ENCODE measurements at regions not wholly inside any gene's neighbourhood (a gene's known extent, or its start where the extent isn't known, plus 50 kb on each side); places are given as distances from the start of the nearest gene placed in this dataset.

GRCh38 chr2:120461546-120462537, 115.9 kb downstream of the INHBB start:
- DNase-seq = no peak

GRCh38 chr2:120463527-120463926, 117.6 kb downstream of the INHBB start:
- peak; percentile 44 for DNase-seq

GRCh38 chr2:120463996-120464395, 118.1 kb downstream of the INHBB start:
- no peak for DNase-seq

- DNase-seq = no peak
Measured at GRCh38 chr2:120464448-120464931, 118.6 kb downstream of the INHBB start.

GRCh38 chr2:120465012-120465700, 119.2 kb downstream of the INHBB start:
- DNase-seq = no peak

GRCh38 chr2:120465701-120465988, 119.7 kb downstream of the INHBB start:
- no peak for DNase-seq

- DNase-seq = peak; percentile 96
Measured at GRCh38 chr2:120465989-120466703, 120.2 kb downstream of the INHBB start.

GRCh38 chr2:120466704-120467054, 120.7 kb downstream of the INHBB start:
- DNase-seq = peak; percentile 72

GRCh38 chr2:120468136-120468535, 122.2 kb downstream of the INHBB start:
- no peak for DNase-seq

GRCh38 chr2:120469426-120469825, 123.5 kb downstream of the INHBB start:
- DNase-seq = no peak

- DNase-seq = peak; percentile 94
Measured at GRCh38 chr2:120470041-120470965, 124.4 kb downstream of the INHBB start.

- DNase-seq = peak; percentile 15
Measured at GRCh38 chr2:120471166-120471565, 125.2 kb downstream of the INHBB start.

- no peak for DNase-seq
Measured at GRCh38 chr2:120472031-120472430, 126.1 kb downstream of the INHBB start.

GRCh38 chr2:120472891-120473309, 127.0 kb downstream of the INHBB start:
- DNase-seq = no peak

GRCh38 chr2:120473522-120474271, 127.8 kb downstream of the INHBB start:
- no peak for DNase-seq

- DNase-seq = no peak
Measured at GRCh38 chr2:120474486-120474885, 128.6 kb downstream of the INHBB start.

GRCh38 chr2:120476141-120476540, 130.2 kb downstream of the INHBB start:
- DNase-seq = peak; percentile 16

- DNase-seq = no peak
Measured at GRCh38 chr2:120477198-120477597, 131.3 kb downstream of the INHBB start.

- DNase-seq = no peak
Measured at GRCh38 chr2:120477831-120478481, 132.0 kb downstream of the INHBB start.

GRCh38 chr2:120480346-120480902, 134.5 kb downstream of the INHBB start:
- DNase-seq = no peak

All from DMS53 (cell line).